ENCODE measurements at regions not wholly inside any gene's neighbourhood (a gene's known extent, or its start where the extent isn't known, plus 50 kb on each side); places are given as distances from the start of the nearest gene placed in this dataset.

- DNase-seq (ENCODE audit: low read depth in 4 of 4, low spot score in 3 of 4): no peak
Measured at GRCh38 chr7:41808541-41808940, 105.7 kb upstream of the INHBA start.

DNA sequence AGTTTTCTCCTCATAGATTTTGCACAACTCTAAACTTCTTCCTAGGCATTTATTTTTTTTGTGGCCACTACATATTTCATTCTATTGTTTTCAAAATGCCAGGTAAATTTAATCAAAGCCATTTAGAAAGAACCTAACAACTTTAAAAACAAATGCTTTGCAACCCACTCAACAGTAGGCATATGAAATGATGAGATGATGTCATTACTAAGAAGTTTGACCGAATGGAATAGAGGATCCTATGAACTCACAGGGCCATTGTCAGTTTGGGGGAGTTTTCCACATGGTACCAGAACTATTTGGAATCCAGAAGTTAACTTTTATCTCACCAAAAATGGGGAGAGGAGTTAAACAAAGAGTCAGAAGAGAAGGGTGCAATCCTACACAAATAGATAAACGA, 100.7 kb upstream of the INHBA start:
- DNase-seq (ENCODE audit: low read depth in 4 of 4, low spot score in 3 of 4): no peak

DNA sequence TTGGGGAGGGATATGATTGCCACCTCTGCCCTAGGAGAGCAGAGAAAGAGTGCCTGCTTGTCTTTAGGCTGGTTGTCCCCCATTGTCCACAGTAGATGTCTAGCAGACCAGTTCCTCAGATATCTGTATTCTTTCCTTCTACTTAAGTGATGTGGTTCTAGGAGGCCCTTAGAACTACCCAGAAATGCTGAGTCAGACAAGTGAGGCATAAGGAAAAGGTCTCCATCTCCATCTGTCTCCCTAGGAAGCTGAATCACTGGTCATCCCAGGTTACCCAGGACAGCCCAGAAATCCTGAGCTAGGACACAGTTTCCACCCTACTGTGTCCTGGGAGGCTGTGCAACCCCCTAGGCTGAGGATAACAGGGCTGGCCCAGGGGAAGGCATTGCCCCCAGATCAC, 93.4 kb upstream of the INHBA start:
- DNase-seq (ENCODE audit: low read depth in 4 of 4, low spot score in 3 of 4): no peak

DNA sequence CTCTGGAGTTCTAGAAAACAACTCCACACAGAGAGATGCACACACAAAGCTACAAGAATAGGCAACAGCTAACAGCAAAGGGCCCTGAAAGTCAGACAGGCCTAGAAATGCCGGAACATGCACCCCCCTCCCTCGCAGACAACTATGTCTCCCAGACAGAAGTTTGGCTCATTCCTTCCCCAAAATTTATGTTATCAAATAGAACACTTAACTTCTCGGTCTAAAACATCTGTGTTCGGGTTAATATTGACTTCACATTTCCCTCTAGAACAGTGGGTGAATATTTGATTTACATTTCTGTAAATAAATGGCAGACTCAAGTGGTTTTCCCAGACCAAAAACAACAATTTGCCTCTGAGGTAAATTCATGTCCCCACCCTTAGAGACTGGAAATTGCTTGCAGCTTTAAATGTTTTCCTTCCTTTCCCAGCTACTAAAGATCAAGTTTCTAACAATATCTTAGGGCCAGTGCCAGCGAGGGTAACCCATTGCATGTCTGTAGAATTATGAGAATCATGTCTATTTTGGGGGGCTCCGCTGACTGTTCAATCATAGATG, 92.5 kb upstream of the INHBA start:
- DNase-seq (ENCODE audit: low read depth in 4 of 4, low spot score in 3 of 4): peak in 1 of 4 donors; percentile 27

- DNase-seq (ENCODE audit: low read depth in 4 of 4, low spot score in 3 of 4): no peak
Measured at GRCh38 chr7:41793556-41793955, 90.7 kb upstream of the INHBA start.

- no peak for DNase-seq (ENCODE audit: low read depth in 4 of 4, low spot score in 3 of 4)
Measured at GRCh38 chr7:41792120-41792519, 89.2 kb upstream of the INHBA start.

- no peak for DNase-seq (ENCODE audit: low read depth in 4 of 4, low spot score in 3 of 4)
Measured at GRCh38 chr7:41788556-41788955, 85.7 kb upstream of the INHBA start.

GRCh38 chr7:41787651-41788350, 84.9 kb upstream of the INHBA start:
- no peak for DNase-seq (ENCODE audit: low read depth in 4 of 4, low spot score in 3 of 4)

GRCh38 chr7:41786944-41787343, 84.1 kb upstream of the INHBA start:
- DNase-seq (ENCODE audit: low read depth in 4 of 4, low spot score in 3 of 4): no peak

GRCh38 chr7:41786404-41786803, 83.5 kb upstream of the INHBA start:
- no peak for DNase-seq (ENCODE audit: low read depth in 4 of 4, low spot score in 3 of 4)

- DNase-seq (ENCODE audit: low read depth in 4 of 4, low spot score in 3 of 4): no peak
Measured at GRCh38 chr7:41785840-41786239, 83.0 kb upstream of the INHBA start.

GRCh38 chr7:41785265-41785664, 82.4 kb upstream of the INHBA start:
- no peak for DNase-seq (ENCODE audit: low read depth in 4 of 4, low spot score in 3 of 4)

- no peak for DNase-seq (ENCODE audit: low read depth in 4 of 4, low spot score in 3 of 4)
Measured at GRCh38 chr7:41779918-41780317, 77.0 kb upstream of the INHBA start.

- DNase-seq (ENCODE audit: low read depth in 4 of 4, low spot score in 3 of 4): no peak
Measured at GRCh38 chr7:41777894-41778596, 75.2 kb upstream of the INHBA start.

DNA sequence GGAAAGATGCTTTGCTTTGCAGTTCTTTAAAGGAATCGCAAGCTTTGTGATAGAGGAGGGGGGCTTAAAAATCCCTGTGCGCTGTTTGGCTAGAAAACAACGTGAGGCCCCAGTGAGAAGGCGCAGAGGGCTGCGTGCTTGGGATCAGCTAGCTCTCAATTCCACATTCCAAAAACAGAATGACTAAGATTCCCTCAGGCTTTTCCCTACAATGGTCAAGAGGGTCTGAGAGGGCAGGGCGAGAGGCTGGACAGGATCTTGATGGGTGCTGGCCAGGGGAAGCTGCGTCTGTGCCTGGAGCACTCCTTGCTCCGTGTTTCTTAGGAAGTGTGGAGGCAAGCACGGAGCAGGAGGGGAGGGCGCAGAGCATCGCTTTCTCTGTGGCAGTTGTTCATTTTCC, 72.1 kb upstream of the INHBA start:
- no peak for DNase-seq (ENCODE audit: low read depth in 4 of 4, low spot score in 3 of 4)

DNA sequence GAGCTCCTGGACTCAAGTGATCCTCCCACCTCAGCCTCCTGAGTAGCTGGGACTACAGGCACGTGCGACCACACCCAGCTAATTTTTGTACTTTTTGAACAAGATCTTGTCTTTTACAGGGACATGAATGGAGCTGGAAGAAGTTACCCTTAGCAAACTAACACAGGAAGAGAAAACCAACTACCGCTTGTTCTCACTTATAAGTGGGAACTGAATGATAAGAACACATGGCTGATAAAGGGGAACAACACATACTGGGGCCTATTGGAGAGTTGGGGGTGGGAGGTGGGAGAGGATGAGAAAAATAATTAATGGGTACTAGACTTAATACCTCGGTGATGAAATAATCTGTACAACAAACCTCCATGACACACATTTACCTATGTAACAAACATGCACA, 70.9 kb upstream of the INHBA start:
- DNase-seq (ENCODE audit: low read depth in 4 of 4, low spot score in 3 of 4): no peak

GRCh38 chr7:41771717-41772116, 68.8 kb upstream of the INHBA start:
- no peak for DNase-seq (ENCODE audit: low read depth in 4 of 4, low spot score in 3 of 4)

GRCh38 chr7:41769162-41769561, 66.3 kb upstream of the INHBA start:
- no peak for DNase-seq (ENCODE audit: low read depth in 4 of 4, low spot score in 3 of 4)

DNA sequence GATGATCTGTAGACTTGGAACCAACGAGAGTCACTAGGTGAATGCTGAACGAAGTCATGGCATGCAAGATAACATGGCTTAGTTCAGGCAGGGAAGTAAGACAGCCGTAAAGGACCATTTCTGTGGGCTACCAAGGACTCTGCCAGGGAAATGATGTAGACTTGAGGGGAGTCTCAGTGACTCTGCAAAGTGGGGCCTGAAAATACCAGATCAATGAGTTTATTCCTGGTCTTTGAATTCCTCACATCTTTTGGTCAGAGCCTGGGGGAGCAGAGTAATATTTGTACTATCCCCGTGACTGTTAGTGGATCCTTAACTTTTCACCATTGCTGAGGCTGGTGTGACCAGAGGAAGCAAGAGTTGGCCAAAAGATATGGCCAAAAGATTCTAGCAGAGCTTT, 60.7 kb upstream of the INHBA start:
- DNase-seq (ENCODE audit: low read depth in 4 of 4, low spot score in 3 of 4): no peak

DNA sequence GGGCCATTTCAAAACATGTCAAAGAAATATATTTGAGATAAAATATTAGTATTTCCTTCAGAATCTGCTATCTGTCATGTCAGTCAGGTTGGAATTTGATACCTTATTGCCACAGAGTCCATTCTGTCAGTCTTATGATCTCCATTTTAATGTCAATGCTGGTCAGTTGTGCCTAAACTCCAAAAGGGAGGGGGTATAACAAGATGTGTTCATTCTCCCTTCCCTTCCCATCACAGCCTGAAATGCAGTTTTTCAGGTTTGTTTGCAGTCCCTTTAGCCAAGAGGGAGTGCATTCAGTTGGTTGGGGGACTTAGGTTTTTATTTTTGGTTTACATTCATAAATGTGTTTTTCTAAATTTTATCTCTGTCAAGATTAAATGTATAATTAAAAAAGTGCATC, 59.8 kb upstream of the INHBA start:
- DNase-seq (ENCODE audit: low read depth in 4 of 4, low spot score in 3 of 4): no peak

DNA sequence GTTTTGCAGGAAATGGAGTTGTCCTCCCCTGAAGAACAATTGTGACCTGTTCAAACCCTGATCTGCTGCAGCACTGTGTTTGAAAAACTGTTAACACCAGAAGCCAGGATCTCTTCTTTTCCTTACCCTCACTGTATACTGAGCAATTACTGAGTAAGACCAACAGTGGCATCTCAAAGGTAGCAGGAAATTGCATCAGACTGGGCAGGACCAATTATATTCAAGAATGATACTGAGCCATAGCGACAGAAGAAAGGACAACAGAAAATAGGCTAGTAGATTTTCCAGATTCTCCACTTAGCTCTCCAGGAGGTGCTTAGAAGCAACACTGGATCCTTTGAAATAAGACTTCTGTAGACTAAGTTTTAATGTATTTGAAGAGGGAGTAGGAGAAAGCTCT, 57.4 kb upstream of the INHBA start:
- no peak for DNase-seq (ENCODE audit: low read depth in 4 of 4, low spot score in 3 of 4)

- no peak for DNase-seq (ENCODE audit: low read depth in 4 of 4, low spot score in 3 of 4)
Measured at GRCh38 chr7:41758321-41758720, 55.4 kb upstream of the INHBA start.

All from left renal pelvis (tissue), 4 donors.